ENCODE measurements at regions not wholly inside any gene's neighbourhood (a gene's known extent, or its start where the extent isn't known, plus 50 kb on each side); places are given as distances from the start of the nearest gene placed in this dataset.
"Not testable (repeated sequence)": the region's sequence is repeated elsewhere in the genome, so short reads cannot be mapped to it uniquely, and the experiment has no call there.

GRCh38 chr17:54368906-54369305 lies 531.7 kb upstream of the TOM1L1 start:
- no peak overlapping the region for H3K4me3 ChIP-seq (ENCODE audit: low read length)
- DNase-seq (ENCODE audit: low read depth), result no peak
- TF ChIP-seq, protein P1, sequence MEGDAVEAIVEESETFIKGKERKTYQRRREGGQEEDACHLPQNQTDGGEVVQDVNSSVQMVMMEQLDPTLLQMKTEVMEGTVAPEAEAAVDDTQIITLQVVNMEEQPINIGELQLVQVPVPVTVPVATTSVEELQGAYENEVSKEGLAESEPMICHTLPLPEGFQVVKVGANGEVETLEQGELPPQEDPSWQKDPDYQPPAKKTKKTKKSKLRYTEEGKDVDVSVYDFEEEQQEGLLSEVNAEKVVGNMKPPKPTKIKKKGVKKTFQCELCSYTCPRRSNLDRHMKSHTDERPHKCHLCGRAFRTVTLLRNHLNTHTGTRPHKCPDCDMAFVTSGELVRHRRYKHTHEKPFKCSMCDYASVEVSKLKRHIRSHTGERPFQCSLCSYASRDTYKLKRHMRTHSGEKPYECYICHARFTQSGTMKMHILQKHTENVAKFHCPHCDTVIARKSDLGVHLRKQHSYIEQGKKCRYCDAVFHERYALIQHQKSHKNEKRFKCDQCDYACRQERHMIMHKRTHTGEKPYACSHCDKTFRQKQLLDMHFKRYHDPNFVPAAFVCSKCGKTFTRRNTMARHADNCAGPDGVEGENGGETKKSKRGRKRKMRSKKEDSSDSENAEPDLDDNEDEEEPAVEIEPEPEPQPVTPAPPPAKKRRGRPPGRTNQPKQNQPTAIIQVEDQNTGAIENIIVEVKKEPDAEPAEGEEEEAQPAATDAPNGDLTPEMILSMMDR (conservative IDR thresholded peaks at IDR 0.05; ENCODE audit: low read length), result no peak

- no peak overlapping the region for H3K4me3 ChIP-seq (ENCODE audit: low read length)
- no peak for DNase-seq (ENCODE audit: low read depth)
- TF ChIP-seq, protein P1 (conservative IDR thresholded peaks at IDR 0.05; ENCODE audit: low read length), result no peak
These were observed 528.4 kb upstream of the TOM1L1 start for GRCh38 chr17:54372069-54372749.

GRCh38 chr17:54373970-54374369 lies 526.7 kb upstream of the TOM1L1 start:
- H3K4me3 ChIP-seq (ENCODE audit: low read length), result no peak overlapping the region
- DNase-seq (ENCODE audit: low read depth), result no peak
- TF ChIP-seq, protein P1 (conservative IDR thresholded peaks at IDR 0.05; ENCODE audit: low read length), result no peak

- not testable (repeated sequence) for H3K4me3 ChIP-seq (ENCODE audit: low read length); DNase-seq (ENCODE audit: low read depth)
These were observed 524.2 kb upstream of the TOM1L1 start for GRCh38 chr17:54376409-54376808.

- TF ChIP-seq, protein P1 (conservative IDR thresholded peaks at IDR 0.05; ENCODE audit: low read length), result no peak
- no peak overlapping the region for H3K4me3 ChIP-seq (ENCODE audit: low read length)
- DNase-seq (ENCODE audit: low read depth), result no peak
These were observed 519.2 kb upstream of the TOM1L1 start for GRCh38 chr17:54381482-54381881.

DNA sequence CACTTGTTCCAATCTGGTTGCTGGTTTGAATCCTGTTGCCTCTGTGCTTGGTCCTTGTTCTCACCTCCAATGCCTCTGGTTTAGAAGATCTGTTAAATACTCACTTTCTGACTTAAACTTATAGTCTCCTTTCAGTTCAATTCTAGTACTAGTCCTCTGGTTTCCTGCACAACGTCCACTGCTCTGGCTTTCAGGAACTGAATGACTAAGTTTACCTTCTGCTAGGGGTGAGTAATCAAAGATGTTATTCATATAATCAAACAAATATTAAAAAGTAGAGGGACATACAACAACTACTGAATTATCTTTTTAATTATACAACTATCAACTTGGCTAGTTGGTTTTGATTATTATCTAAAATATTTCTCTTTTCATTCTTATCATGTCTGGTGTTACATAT lies 496.4 kb upstream of the TOM1L1 start:
- TF ChIP-seq, protein P1 (conservative IDR thresholded peaks at IDR 0.05; ENCODE audit: low read length), result no peak
- H3K4me3 ChIP-seq (ENCODE audit: low read length), result no peak overlapping the region
- no peak for DNase-seq (ENCODE audit: low read depth)

GRCh38 chr17:54405826-54406225 lies 494.8 kb upstream of the TOM1L1 start:
- H3K4me3 ChIP-seq (ENCODE audit: low read length), result no peak overlapping the region
- DNase-seq (ENCODE audit: low read depth), result no peak
- TF ChIP-seq, protein P1 (conservative IDR thresholded peaks at IDR 0.05; ENCODE audit: low read length), result no peak

Data from AG10803 (cell line).